CD4-positive, alpha-beta T cell treated with Interleukin-6 at 100 ng/mL for 8 hours (primary cell): ENCODE measurements at regions not wholly inside any gene's neighbourhood (a gene's known extent, or its start where the extent isn't known, plus 50 kb on each side); places are given as distances from the start of the nearest gene placed in this dataset.

Source experiments
- DNase-seq: peaks from one replicate; pipeline ENCODE4 v3.0.0-alpha.2; 2020; ENCODE audit warnings: mixed read lengths, low spot score

DNA sequence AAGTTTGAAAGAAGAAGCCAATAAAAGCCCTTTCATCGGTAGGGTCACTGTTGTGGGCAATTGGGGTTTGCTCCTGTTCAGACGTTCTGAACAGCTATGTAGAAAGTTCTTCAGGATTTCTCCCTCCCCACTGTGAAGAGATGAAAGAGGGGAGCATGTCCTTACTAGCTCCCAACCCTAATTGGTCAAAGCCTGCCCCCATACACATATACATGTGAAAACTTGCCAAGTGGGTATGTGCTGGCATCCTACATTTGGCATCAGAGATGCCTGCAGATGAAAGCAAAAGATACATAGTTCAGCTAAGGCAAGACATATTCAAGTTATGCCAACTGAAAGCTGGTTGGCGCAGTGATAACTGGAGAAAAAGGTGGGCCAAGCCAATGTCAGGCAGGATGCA is 363.1 kb upstream of the DACH1 start:
- DNase-seq, result no peak

GRCh38 chr13:72229067-72229466 is 362.1 kb upstream of the DACH1 start:
- DNase-seq, result no peak

DNA sequence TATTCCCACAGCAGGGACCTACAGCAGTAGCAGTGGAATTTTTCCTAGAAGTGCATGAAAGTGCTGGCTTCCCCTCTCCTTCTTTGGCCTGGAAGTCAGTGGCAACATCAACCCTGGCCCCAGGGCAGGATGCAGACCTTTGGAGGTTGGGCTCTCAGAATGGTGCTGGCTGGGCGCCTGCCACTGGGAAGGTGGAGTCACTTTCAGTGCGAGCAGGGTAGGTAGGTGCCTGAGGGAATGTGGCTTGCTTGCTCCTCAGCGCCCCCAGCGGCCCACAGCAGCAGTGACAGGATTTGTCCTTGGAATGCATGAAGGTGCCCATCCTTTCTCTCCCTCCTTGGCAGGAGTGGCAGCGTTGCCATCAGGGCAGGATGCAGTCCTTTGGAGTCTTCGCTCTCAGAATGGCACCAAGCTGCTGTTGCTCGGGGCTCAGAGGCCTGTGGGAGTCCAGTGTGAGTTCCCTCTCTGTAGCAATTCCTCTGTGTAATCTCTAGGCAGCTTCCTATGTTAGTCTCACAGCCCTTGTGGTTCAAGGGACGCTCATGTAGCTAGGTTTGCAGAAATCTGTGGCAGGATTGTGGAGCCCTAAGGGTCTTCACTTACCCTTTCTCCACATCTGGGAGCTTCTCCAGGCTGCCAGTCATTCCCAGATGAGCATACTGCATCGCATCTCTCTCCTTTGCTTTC is 354.4 kb upstream of the DACH1 start:
- no peak for DNase-seq

- no peak for DNase-seq
Measured at GRCh38 chr13:72218966-72219365, 352.0 kb upstream of the DACH1 start.

GRCh38 chr13:72217142-72217541 is 350.1 kb upstream of the DACH1 start:
- no peak for DNase-seq

GRCh38 chr13:72208112-72208645 is 341.2 kb upstream of the DACH1 start:
- DNase-seq, result no peak

GRCh38 chr13:72205773-72206172 is 338.8 kb upstream of the DACH1 start:
- DNase-seq, result no peak

GRCh38 chr13:72204291-72204690 is 337.3 kb upstream of the DACH1 start:
- no peak for DNase-seq

DNA sequence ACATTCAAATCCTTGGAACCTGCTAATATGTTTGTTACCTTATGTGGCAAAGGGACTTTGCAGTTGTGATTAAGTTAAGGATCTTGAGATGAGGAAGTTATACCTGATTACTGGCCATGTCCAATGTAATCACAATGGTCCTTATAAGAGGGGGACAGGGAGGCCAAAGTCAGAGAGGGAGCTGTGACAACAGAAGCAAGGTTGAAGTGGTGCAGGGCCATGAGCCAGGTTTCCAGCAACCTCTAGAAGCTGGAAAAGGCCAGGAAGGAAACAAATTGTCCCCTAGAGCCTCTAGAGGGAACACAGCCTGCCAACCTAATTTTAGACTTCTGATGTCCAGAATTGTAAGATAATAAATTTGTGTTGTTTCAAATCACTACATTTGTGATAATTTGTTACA is 334.7 kb upstream of the DACH1 start:
- DNase-seq, result no peak

GRCh38 chr13:72199640-72200039 is 332.6 kb upstream of the DACH1 start:
- DNase-seq, result no peak

DNA sequence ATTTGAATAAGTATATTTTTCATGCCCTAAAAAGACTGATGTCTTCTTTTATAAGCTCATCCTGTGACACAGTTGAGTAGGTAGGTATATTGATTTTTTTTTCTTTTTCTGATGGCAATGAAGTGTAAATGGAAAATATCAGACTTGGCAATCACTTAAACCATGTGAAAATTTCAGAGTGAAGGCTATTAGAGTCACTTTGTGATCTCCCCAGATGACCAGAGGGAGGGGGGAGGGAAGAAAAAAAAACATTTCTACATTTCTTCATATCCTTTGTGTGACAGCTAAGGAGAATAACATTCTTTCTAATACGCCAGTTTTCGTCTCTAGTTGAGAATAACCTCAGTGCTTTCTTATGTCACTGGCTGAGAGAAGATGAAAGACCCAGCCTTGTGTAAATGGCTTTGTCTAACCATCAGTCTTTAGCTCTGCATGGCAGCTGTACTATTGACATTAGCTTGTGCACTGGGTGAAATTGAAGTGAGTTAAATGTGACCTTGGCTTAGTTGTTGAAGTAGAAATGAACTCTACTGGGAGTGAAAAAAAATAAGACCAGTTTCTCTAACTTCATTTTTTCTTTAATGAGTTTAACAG is 332.1 kb upstream of the DACH1 start:
- no peak for DNase-seq

DNA sequence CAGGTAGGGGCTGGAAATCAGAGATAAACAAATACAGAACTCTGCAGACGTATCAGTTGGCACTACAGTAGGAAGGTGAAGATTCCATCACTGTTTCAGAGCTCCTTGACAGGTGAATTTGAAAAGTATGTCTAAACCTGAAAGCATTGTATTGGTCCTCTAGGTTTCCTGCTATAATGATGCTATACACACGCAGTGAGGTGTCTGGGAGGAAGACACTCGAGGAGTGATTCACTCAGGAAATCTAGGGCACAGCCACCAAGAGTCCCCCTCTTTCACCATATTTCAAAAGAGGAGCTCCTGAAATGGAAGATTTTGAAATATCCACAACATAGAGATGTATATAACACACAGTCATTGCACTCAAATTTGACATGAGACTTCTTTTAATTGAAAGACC is 331.0 kb upstream of the DACH1 start:
- DNase-seq, result no peak

GRCh38 chr13:72195044-72195704 is 328.2 kb upstream of the DACH1 start:
- no peak for DNase-seq

DNA sequence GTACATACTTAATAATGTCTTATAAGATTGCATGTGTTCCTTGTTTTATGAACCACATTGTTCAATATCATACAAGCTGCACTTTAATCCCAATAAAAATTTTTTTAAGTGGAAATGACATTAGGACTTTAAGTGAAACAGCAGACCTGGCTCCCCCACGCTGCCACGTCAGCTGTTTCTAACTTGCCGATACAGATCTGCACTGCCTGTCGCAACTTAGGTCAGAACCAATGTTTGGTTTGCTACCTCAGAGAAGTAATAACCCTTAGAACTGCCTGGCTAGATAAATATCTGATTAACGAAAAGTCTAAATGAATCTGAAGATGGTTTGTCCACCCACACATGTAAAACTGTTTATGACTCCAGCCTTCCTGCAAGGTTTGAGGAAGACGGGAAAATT is 327.5 kb upstream of the DACH1 start:
- DNase-seq, result no peak

DNA sequence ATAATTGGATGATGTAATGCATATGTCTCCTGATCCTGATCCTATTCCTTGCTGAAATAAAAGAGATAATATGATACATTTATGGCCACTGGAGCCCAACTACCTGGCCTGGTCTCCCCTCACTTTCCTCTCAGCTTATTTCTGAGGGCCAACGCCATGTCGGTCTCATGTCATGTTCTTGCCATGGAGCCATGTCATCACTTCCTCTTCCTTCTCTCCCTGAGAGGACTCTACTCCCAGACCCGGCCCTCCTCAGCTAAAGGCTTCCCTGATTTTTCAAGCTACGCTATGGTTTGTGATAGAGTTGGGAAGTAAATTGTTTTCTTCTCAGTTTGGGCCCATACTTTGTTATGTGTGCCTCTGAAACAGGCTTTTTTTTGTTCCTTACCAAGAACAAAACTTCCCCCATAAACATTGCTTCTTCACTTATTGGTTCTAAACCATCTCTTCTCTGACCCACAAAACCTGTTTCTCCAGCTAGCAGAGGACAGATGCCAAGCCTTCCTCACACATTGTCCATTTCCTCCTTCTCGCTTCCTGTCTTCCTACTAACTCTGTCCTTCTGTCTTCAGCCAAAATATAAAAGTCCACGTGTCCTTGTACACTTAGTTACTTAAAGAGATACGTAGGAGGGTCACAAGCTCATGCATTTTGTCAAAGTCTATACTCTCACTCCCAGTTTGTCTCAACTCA is 319.9 kb upstream of the DACH1 start:
- no peak for DNase-seq

DNA sequence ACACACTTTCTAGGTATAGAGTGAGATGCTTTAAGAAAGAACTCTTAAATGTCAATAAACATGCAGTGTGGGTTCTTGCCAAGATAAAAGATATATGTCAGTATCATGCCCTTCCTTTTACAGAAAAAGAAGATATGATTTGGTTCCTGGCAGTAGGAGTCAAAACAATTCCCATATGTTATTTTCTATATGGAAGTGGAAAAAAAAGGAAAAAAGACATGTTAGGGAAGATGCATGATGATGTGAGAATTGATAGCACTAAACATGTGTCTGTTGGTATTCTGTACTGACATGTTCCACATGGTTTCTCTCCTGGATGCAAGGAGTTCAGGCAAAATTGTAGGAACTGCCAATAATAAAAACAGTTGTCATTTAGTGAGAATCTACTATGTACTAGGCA is 318.8 kb upstream of the DACH1 start:
- DNase-seq, result no peak

DNA sequence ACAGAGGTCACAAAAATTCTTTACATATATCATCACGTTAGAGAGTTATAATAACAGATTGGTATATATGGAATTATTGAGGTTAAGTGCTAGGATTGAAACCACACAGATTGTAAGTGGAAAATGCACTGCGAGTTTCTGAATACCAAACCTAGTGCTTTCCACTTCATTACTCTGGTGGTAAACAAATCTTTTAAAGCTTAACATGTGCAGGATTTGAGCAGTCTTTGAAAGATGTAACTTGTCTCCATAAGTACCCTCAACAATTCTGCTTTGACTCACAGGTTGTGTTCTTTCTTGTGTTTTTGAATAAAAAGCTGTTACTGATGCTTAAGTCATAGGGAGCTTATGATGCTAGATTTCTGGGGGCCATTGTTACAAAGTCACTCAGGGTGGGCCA is 314.7 kb upstream of the DACH1 start:
- no peak for DNase-seq

DNA sequence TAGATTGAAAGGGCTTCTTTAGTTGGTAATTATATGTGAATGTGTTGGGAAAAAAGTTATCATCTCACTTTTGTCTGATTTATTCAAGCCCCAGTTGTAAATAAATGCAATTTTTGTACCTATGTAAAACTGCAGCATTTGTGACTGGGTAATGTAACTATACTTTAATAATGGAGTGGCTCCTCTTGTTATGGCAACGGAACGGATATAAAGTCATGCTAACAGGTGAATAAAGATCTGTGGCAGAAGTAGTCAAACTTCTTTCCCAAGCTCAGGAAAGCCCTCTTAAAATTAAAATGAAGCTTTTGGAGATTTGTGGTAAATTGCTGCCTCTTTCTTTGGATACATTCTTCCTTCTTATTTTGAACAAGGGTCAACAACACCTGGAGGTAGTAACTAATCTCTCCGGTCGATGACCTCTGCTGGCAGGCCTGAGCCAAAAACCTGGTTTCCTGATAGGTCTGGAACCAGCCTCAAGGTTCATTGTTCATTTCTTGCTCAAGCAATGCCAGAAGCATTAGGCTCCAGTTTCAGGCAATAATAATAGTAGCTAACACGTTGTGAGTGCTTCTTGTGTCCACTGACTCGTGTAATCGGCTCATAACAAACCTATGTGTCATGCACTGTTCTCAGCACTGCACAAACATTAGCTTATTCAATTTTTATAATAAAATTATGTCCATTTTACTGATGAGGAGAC is 313.4 kb upstream of the DACH1 start:
- DNase-seq, result no peak

GRCh38 chr13:72174549-72174948 is 307.5 kb upstream of the DACH1 start:
- no peak for DNase-seq

DNA sequence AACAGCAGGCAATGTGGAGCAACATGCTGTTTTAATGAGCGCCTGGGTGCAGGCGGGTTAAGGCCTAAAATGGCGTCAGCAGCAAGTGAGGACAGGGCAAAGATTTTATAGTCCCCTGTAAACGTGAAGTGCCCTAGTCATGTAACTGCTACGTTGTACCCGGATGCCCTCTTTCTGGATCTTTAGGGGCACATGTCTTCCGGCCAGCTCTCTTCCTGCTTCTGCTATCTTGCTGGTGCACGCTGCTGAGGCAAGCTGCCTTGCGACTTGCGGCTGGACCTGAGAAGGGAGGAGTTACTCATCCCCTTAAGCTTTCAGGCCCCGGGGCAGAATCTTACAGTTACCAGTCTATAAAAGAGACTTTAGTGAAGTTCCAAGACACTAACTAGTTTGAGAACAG is 303.6 kb upstream of the DACH1 start:
- no peak for DNase-seq

GRCh38 chr13:72168126-72168855 is 301.3 kb upstream of the DACH1 start:
- DNase-seq, result no peak
